Kidney (tissue), 13 donors: ENCODE measurements at regions not wholly inside any gene's neighbourhood (a gene's known extent, or its start where the extent isn't known, plus 50 kb on each side); places are given as distances from the start of the nearest gene placed in this dataset.

Source experiments
- DNase-seq, 5 donors: peaks; one replicate each; pipeline ENCODE4 v3.0.0-alpha.2; 2013 to 2020
- FAIRE-seq: peaks from 2 replicates; lab custom pipeline; 2012; peaks lifted over from hg19 to GRCh38; lab: Jason Lieb, UNC
- H3K27ac ChIP-seq, 2 donors: one replicate each; pipeline ENCODE4 v1.7.0; 2013; ENCODE audit warnings: low read depth in 2 of 2, low read length in 2 of 2, inconsistent platforms in 1 of 2
- H3K27me3 ChIP-seq: one replicate; pipeline ENCODE4 v1.7.1; 2013; ENCODE audit warnings: low read length, inconsistent platforms; ENCODE audit not compliant: control insufficient read depth, insufficient read depth
- H3K36me3 ChIP-seq, 3 donors: one replicate each; pipeline versions ENCODE4 v1.7.0 to v1.7.1; 2013; ENCODE audit warnings: low read length in 3 of 3, control low read depth in 1 of 3, inconsistent platforms in 1 of 3; ENCODE audit not compliant: insufficient read depth in 3 of 3, control insufficient read depth in 2 of 3
- H3K4me1 ChIP-seq, 3 donors: one replicate each; pipeline versions ENCODE4 v1.7.0 to v1.7.1; 2013; ENCODE audit warnings: low read length in 3 of 3, inconsistent platforms in 1 of 3, low read depth in 1 of 3; ENCODE audit not compliant: control insufficient read depth in 2 of 3, insufficient read depth in 2 of 3
- H3K4me3 ChIP-seq, 3 donors: one replicate each; pipeline versions ENCODE4 v1.7.0 to v1.8.1; 2013; ENCODE audit warnings: low read length in 3 of 3, control low read depth in 1 of 3, inconsistent platforms in 1 of 3
- H3K9ac ChIP-seq, 3 donors: one replicate each; pipeline versions ENCODE4 v1.7.0 to v1.7.1; 2013; ENCODE audit warnings: low read length in 3 of 3, control low read depth in 1 of 3, inconsistent platforms in 1 of 3
- H3K9me3 ChIP-seq, 3 donors: one replicate each; pipeline versions ENCODE4 v1.7.0 to v1.7.1; 2013; ENCODE audit warnings: low read length in 3 of 3, control low read depth in 1 of 3, inconsistent platforms in 1 of 3; ENCODE audit not compliant: control insufficient read depth in 2 of 3, insufficient read depth in 1 of 3
- CTCF ChIP-seq: IDR thresholded peaks from 3 replicates; pipeline ENCODE4 v1.5.1; 2012; ENCODE audit warnings: mild to moderate bottlenecking, moderate library complexity, borderline replicate concordance; ENCODE audit not compliant: insufficient read depth; ENCODE audit errors: extremely low read depth
- intact Hi-C: fragments of 100-400 bp; cut with DNase I; formaldehyde crosslinking; loops from one replicate; pipeline ENCODE4 v1.11.1; 2022
- donor health status: control.
- donor health status: control.
- donor health status: control.
- donor health status: control.
- donor health status: control.
- donor health status: DM: yes; HTN: yes; CAD: no.
- donor health status: Normal renal cell carcinoma (clear cell type).

GRCh38 chr6:8983202-8983688 lies 547.9 kb upstream of the SLC35B3 start:
- intact Hi-C loops: no loop called here
- Histone ChIP-seq H3K4me3 (no peak overlapping the region), H3K4me1 (no peaks in the 10 kb centered on the region), H3K27me3 (no peaks in the 10 kb centered on the region), H3K9me3 (no peaks in the 10 kb centered on the region), H3K27ac (no peak overlapping the region), H3K36me3 (no peaks in the 10 kb centered on the region), H3K9ac (no peak overlapping the region)
- peak; percentile 87 for TF ChIP-seq CTCF
- FAIRE-seq (no peak), DNase-seq (peak; percentile 67 to 85 (median 72))

GRCh38 chr6:8982668-8983067 lies 547.3 kb upstream of the SLC35B3 start:
- DNase-seq: no peak
- H3K9me3 ChIP-seq: no peaks in the 10 kb centered on the region
- no peak for FAIRE-seq
- TF ChIP-seq CTCF: no peak
- H3K9ac ChIP-seq: no peak overlapping the region
- H3K4me1 ChIP-seq: no peaks in the 10 kb centered on the region
- intact Hi-C loops: no loop called here
- no peaks in the 10 kb centered on the region for H3K36me3 ChIP-seq
- no peaks in the 10 kb centered on the region for H3K27me3 ChIP-seq
- H3K27ac ChIP-seq: no peak overlapping the region
- no peak overlapping the region for H3K4me3 ChIP-seq

GRCh38 chr6:8973395-8973794 lies 538.0 kb upstream of the SLC35B3 start:
- Histone ChIP-seq H3K27ac (no peak overlapping the region), H3K36me3 (no peaks in the 10 kb centered on the region), H3K4me3 (no peak overlapping the region), H3K9me3 (peaks cover 0 to 7% (median 0%) of the 10 kb centered on the region in 3 donors), H3K27me3 (no peaks in the 10 kb centered on the region), H3K9ac (no peak overlapping the region), H3K4me1 (no peaks in the 10 kb centered on the region)
- no peak for DNase-seq
- FAIRE-seq: no peak
- intact Hi-C loops: no loop called here
- TF ChIP-seq CTCF: no peak

- H3K36me3 ChIP-seq: no peaks in the 10 kb centered on the region
- H3K27ac ChIP-seq: no peak overlapping the region
- DNase-seq: no peak
- H3K9ac ChIP-seq: no peak overlapping the region
- no peaks in the 10 kb centered on the region for H3K27me3 ChIP-seq
- intact Hi-C loops: no loop called here
- no peaks in the 10 kb centered on the region for H3K4me1 ChIP-seq
- H3K9me3 ChIP-seq: peaks cover 0 to 7% (median 0%) of the 10 kb centered on the region in 3 donors
- no peak for FAIRE-seq
- TF ChIP-seq CTCF: no peak
- no peak overlapping the region for H3K4me3 ChIP-seq
Observed at GRCh38 chr6:8969747-8970146, 534.4 kb upstream of the SLC35B3 start.
